ENCODE measurements at regions not wholly inside any gene's neighbourhood (a gene's known extent, or its start where the extent isn't known, plus 50 kb on each side); places are given as distances from the start of the nearest gene placed in this dataset.

DNA sequence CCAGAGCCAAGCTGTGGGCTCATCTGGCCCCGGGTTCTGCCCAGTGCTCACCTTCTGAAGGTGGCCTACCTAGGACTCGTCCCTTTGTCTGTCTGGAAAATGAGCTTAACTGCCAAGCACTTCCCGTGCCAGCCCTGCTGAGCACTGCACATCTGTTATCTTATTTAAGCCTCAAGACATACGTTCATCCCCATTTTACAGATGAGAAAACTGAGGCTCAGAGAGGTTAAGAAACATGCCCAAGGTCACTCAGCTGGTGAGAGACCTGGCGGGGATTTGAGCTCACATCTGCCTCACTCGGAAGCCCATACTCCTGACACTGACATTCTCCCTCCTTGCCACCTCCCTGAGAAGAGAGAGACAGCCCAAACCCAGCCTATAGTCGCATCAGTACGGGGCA lies 226.2 kb downstream of the MN1 start:
- no peak for DNase-seq (ENCODE audit: low spot score in 2 of 2)

DNA sequence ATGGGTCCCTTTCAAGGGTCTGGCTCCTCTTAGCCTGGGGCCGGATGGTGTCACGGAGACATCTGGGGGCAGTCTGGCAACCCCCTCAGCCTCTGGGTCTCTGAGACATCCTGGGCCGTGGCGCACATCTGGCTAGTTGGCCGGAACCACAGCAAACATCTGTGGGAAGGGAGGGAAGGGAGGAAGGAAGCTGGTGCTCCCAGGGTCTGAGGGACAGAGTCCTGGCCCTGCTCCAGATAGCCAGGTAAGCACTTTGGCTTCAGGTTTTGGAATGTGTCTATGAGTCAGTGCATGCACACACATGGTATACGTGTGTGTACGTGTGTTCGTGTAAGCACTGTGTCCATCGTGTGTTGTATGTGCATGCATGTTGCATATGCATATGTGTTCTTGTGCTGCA lies 225.1 kb downstream of the MN1 start:
- FAIRE-seq (no peak), DNase-seq (ENCODE audit: low spot score in 2 of 2) (no peak)

More for the DNA sequence above, 226.2 kb downstream of the MN1 start:
- FAIRE-seq, result no peak

GRCh38 chr22:27576815-27577573 lies 224.6 kb downstream of the MN1 start:
- no peak for FAIRE-seq
- DNase-seq (ENCODE audit: low spot score in 2 of 2), result no peak

- FAIRE-seq (no peak), DNase-seq (ENCODE audit: low spot score in 2 of 2) (no peak)
Measured at GRCh38 chr22:27577574-27577969, 224.0 kb downstream of the MN1 start.

DNA sequence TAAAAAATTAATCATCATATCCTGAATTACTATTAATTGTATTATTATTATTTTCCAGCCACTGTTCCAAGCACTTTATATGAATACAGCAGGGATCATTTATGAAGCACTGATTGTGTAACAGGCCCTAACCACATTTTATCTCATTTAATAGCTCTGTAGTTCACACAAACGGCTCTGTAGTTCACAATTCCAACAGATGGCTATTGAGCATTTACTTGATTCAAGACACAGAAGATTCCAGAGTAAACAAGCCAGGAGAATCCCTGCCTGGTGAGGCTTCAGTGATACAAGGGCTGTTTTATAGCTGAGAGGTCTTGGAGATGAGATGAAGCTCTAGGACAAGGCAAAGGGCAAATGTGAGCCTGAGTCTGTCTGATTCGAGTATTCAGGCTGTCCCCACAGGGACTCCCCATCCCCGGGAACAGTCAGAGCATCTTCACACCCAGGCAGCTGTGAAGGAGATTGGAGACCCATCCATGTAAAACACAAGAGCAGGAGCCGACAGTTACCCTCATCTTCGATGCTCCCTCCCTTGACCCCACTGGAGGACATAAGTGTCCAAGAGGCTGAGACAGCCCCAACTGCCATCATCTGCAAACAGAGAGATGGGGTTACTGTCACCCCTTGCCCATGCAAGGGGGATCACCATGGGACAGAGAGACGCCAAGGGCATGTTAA lies 222.5 kb downstream of the MN1 start:
- no peak for DNase-seq (ENCODE audit: low spot score in 2 of 2)
- no peak for FAIRE-seq

- no peak for DNase-seq (ENCODE audit: low spot score in 2 of 2)
- no peak for FAIRE-seq
Measured at GRCh38 chr22:27580311-27580897, 221.2 kb downstream of the MN1 start.

DNA sequence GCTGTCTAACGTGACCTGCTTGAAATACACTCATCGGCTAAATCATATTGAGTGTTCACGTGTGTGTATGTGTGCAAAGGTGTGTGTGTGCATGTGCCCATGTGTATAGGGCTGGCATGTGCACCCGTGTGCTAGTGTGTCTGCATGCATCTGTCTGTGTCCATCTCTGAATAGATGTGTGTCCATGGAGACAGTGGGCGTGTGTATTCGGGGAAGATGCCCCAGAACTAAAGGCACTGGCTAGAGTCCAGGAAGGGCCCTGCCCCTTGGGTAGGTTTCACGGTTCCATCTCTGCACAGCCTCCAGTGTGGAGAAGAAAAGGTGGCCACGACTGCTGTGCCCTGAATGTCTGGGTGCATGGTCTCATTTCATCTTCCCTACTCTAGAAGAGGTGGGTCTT lies 220.3 kb downstream of the MN1 start:
- FAIRE-seq, result no peak
- no peak for DNase-seq (ENCODE audit: low spot score in 2 of 2)

DNA sequence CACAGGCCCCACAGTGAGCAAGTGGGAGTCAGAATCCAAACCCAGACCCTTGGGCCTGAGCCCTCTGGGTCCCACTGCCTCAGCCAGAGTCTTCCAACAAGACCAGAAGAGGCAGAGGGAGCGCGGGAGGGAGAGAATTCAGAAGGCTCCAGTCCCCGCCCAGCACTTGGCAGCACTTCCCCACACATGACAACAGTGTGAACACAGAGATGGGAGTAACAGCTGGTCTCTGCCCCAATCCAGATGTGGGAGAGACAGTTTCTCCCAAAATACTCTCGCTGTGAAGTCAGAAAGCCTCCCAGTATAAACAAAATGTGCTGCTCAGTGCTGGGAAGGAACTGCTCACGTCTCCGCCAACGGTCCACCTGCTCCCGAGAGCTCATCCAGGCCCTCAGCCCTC lies 219.9 kb downstream of the MN1 start:
- FAIRE-seq, result no peak
- peak; percentile 43 to 46 for DNase-seq (ENCODE audit: low spot score in 2 of 2)

DNA sequence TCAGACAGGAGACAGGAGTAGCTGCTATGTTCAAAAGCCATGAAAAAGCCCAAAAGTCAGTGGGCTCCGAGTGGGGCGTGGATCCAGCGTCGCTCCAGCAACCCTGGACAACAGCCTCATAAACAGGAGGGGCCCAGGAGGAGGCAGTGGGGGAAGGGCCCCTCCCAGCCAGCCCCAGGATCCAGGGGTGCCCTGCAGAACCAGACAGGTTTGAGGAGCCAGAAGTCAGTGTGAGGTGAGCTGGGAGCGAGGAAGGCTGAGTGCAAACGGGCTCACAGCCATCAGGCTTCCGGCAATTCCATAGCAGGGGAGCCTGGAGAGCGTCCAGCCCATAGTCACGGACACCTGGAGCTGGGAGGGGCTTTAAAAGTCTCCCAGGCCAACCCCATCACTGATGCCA lies 217.7 kb downstream of the MN1 start:
- DNase-seq (ENCODE audit: low spot score in 2 of 2) (no peak), FAIRE-seq (no peak)

GRCh38 chr22:27585141-27585540 lies 216.4 kb downstream of the MN1 start:
- DNase-seq (ENCODE audit: low spot score in 2 of 2), result no peak
- no peak for FAIRE-seq

DNA sequence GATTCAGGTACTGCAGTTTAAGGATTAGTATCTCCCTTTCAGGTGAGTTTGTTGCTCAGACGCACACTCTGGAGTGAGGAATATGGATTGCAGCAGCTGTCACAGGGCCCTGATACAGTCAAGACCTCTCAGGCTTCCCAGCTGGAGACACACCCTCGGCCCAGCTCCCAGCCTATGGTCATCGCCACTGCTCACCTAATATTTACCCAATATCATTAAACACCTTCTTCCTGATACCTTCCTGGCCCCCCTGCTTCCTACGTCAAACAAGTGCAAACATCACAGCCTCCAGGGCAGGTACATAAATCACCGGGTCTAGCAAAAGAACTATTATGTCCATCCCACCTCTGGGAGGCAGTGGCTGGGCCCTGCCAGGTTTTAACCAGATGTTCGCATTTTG lies 213.3 kb downstream of the MN1 start:
- FAIRE-seq (no peak), DNase-seq (ENCODE audit: low spot score in 2 of 2) (no peak)

DNA sequence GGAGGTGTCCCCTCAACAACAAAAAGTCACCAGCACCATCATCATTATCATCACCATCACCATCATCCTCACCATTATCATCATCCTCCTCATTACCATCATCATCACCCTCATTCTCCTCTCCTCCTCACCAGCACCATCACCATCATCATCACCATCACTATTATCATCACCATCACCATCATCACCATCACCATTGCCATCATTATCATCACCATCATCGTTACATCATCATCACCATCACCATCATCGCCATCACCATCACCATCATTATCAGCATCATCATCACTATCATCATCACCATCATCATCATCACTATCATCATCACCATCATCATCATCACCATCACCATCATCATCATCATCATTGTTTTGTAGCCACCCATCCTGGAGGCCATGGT lies 212.6 kb downstream of the MN1 start:
- no peak for FAIRE-seq
- no peak for DNase-seq (ENCODE audit: low spot score in 2 of 2)

DNA sequence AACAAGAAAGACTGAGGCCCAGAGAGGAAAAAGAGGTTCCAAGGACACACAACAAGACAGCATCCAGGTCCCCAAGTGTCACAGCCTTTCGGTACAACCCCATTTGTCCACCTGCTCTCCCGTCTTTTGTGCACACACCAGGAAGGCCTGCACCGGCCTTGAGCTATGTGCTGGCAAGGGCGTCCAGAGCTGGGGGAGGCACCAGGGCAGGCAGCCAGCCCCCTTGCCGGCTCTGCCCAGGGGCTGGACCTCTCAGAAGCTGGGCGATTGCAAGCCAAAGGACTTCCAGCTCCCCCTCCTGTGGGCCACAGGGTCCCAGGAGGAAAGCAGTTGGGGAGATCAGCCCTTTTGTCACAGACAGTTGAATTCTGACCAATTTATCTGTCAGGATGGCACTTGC lies 210.5 kb downstream of the MN1 start:
- FAIRE-seq, result no peak

GRCh38 chr22:27593378-27593777 lies 208.2 kb downstream of the MN1 start:
- DNase-seq (ENCODE audit: low spot score in 2 of 2), result no peak
- no peak for FAIRE-seq

More for the DNA sequence above, 210.5 kb downstream of the MN1 start:
- DNase-seq (ENCODE audit: low spot score in 2 of 2), result no peak

GRCh38 chr22:27594020-27594419 lies 207.5 kb downstream of the MN1 start:
- no peak for FAIRE-seq
- no peak for DNase-seq (ENCODE audit: low spot score in 2 of 2)

DNA sequence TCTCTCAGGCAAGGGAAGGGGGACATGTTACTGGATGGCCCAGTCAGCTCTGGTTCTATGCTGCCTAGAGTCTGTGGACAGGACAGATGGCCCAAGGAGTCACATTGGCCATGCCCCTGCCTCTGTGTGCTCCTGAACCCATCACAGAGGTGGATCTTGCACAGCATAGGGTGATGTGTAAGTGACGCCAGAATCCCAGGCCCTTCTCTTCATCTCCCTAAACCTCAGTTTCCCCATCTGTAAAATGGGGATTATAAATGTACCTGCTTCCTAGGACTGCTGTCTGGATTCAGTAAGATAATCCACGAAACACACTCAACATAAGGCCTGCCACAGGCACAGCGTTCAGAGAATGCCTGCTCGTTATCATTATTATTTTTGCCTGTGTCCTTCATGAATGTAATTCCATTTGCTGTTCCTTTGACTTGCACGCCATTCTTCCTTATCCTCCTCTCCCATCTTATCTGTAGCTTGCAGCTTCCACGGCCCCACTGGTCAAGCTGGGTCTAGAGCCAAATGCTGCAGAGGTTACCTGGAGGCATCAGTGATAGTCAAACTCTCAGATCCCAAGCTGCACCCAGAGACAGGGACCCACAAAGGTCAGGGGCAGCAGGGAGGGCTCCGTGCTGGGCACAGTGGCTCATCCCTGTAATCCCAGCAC lies 207.0 kb downstream of the MN1 start:
- no peak for DNase-seq (ENCODE audit: low spot score in 2 of 2)
- FAIRE-seq, result no peak

DNA sequence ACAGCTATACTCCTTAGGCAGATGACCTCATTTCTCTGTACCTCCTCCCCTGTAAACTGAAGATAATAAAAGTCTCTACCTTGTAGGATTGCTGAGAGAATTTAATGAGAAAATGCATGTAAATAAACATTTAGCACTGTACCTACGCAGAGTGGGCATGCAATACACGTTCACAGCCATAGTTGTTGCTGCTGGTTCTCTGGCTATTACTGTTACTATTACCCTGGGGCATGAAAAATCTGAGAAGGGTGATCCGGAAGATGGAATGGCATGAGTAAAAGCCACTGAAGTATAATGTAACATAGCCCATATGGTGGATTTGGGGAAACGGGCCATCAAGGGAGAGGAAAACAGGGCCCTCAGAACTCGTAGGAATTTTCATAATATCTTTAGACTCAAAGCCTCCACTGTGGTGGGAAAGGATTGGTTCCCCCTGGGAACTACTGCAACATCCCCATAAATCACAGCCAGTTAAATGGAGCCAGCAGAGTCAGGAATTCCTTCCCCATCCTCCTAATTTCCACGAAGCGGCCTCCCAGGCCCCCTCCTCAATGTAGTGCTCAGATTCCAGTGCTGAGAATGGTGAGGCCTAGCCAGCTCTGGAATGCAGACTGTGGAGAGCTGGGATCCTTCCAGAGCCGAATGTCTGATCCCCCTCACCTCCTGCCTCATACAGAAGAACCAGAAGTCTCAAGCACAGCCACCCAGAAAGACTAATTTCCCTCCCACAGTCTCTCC lies 205.3 kb downstream of the MN1 start:
- FAIRE-seq (no peak), DNase-seq (ENCODE audit: low spot score in 2 of 2) (no peak)

DNA sequence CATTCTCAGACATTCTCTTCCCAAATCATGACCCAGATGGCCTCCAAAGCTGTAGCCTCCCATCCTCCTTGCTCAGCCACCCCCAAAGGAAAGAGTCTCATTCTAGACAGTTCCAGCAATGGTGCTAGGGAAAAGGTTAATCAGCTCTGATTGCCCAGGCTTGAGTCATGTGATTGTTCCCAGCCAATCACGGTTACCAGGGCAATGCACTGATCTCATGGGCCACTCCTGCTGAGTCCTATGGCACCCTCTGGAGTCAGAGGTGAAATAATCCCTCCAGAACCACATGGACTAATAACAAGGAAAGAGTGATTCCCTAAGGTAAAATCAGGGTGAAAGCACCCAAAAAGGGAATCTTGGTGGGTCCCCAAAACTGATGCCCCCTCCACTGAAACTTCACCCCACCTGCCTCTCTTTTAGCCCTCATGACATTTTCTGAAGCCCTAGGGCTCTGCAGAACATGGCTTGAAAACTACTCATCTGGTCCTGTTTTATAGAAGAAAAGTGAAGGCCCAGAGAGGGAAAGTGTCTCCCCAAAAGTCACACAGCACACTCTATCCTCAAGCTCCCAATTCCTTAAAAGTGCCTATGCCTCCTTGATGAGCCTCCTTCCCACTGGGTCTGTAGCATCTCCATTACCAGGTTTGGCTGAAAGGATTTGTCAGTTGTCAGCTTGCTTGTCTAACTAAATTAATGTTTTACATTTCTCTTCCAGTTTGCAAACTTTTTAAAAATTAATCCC lies 203.7 kb downstream of the MN1 start:
- no peak for DNase-seq (ENCODE audit: low spot score in 2 of 2)

GRCh38 chr22:27598792-27599191 lies 202.8 kb downstream of the MN1 start:
- FAIRE-seq, result no peak
- DNase-seq (ENCODE audit: low spot score in 2 of 2), result no peak

More for the DNA sequence above, 203.7 kb downstream of the MN1 start:
- FAIRE-seq, result no peak

- no peak for DNase-seq (ENCODE audit: low spot score in 2 of 2)
- FAIRE-seq, result no peak
Measured at GRCh38 chr22:27601195-27601594, 200.4 kb downstream of the MN1 start.

All from frontal cortex (tissue), 3 donors.